ENCODE measurements at regions not wholly inside any gene's neighbourhood (a gene's known extent, or its start where the extent isn't known, plus 50 kb on each side); places are given as distances from the start of the nearest gene placed in this dataset.

DNA sequence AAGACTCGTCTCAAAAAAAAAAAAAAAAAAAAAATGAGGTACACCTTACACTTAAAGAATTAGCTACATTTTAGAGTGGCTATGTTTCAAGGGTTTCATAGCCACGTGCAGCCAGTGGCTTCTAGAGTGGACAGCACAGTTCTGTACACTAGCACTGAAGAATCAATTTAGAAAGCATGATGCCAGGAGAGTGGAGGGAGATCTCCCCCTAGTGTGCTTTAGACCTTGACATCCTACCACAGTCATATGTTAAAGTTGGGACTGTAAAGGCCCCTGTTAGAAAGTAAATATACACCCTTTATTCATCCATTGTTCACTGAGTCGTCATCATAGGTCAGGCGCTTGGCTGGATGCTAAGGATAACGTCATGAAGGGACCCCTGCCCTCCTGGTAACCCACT is 179.4 kb downstream of the QDPR start:
- Histone ChIP-seq H3K4me3 (no peak overlapping the region), H3K4me2 (no peak overlapping the region), H3K27ac (no peak overlapping the region), H3K4me1 (replicated peaks; ENCODE audit: insufficient read depth) (peaks cover 22% of the 10 kb centered on the region), H3K79me2 (ENCODE audit: low read depth) (no peaks in the 10 kb centered on the region), H3F3A (ENCODE audit: insufficient read depth, low read depth) (peaks cover 2% of the 10 kb centered on the region; the same call in 1 of the 2 replicates), H2AFZ (no peak overlapping the region), H3K9me3 (ENCODE audit: insufficient read depth, low read depth) (no peaks in the 10 kb centered on the region), H4K20me1 (ENCODE audit: insufficient read depth) (no peaks in the 10 kb centered on the region), H3K36me3 (ENCODE audit: low read depth) (no peaks in the 10 kb centered on the region), H3K27me3 (ENCODE audit: insufficient read depth, low read depth) (no peaks in the 10 kb centered on the region), H3K9me2 (ENCODE audit: insufficient read depth) (no peaks in the 10 kb centered on the region)
- CTCF ChIA-PET, result no interaction called here
- POLR2A ChIA-PET (ENCODE audit: unreplicated experiment), result no interaction called here
- DNase-seq, result no peak
- no peak for TF ChIP-seq CTCF (conservative IDR thresholded peaks at IDR 0.05)
- no peak for TF ChIP-seq EZH2 (IDR thresholded peaks at IDR 0.05; ENCODE audit: low read depth)
- no TSS peak for BruUV-seq (replicated peaks)
- intact Hi-C loops (cut with micrococcal nuclease; ENCODE audit: unreplicated experiment), result no loop called here

DNA sequence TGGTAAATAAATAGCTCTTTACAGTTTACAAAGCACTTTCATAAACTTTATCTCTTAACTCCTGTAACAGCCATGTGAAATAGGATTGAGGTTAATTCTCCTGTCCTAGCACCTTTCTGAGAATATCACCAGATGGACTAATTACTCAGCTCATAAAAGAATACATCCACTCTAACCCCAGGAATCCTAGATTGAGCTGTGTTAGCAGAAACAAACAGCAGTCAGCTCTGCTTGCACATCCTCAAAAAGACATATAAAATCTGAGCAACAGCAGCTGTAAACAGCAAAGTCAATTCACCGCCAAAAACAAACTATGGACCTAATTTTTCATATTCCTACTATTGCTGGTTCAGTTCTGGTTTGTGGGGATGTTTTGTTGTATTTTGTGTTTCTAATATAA is 182.8 kb downstream of the QDPR start:
- H3K4me1 ChIP-seq (replicated peaks; ENCODE audit: insufficient read depth), result peaks cover 8% of the 10 kb centered on the region
- H3K9me2 ChIP-seq (ENCODE audit: insufficient read depth), result no peaks in the 10 kb centered on the region
- BruUV-seq (replicated peaks), result no TSS peak
- H3K4me2 ChIP-seq, result no peak overlapping the region
- ChIA-PET POLR2A (ENCODE audit: unreplicated experiment) (no interaction called here), CTCF (no interaction called here)
- no peak overlapping the region for H3K4me3 ChIP-seq
- H3K27me3 ChIP-seq (ENCODE audit: insufficient read depth, low read depth), result no peaks in the 10 kb centered on the region
- H3K36me3 ChIP-seq (ENCODE audit: low read depth), result no peaks in the 10 kb centered on the region
- no peaks in the 10 kb centered on the region for H3K79me2 ChIP-seq (ENCODE audit: low read depth)
- no peaks in the 10 kb centered on the region for H3K9me3 ChIP-seq (ENCODE audit: insufficient read depth, low read depth)
- H3K27ac ChIP-seq, result no peak overlapping the region
- H2AFZ ChIP-seq, result no peak overlapping the region
- no peak for TF ChIP-seq CTCF (conservative IDR thresholded peaks at IDR 0.05)
- TF ChIP-seq EZH2 (IDR thresholded peaks at IDR 0.05; ENCODE audit: low read depth), result no peak
- DNase-seq, result no peak
- H3F3A ChIP-seq (ENCODE audit: insufficient read depth, low read depth), result peaks cover 2% of the 10 kb centered on the region; the same call in 1 of the 2 replicates
- intact Hi-C loops (cut with micrococcal nuclease; ENCODE audit: unreplicated experiment), result no loop called here
- H4K20me1 ChIP-seq (ENCODE audit: insufficient read depth), result no peaks in the 10 kb centered on the region

GRCh38 chr4:17328141-17328815 is 183.6 kb downstream of the QDPR start:
- no peaks in the 10 kb centered on the region for H3K27me3 ChIP-seq (ENCODE audit: insufficient read depth, low read depth)
- intact Hi-C loops (cut with micrococcal nuclease; ENCODE audit: unreplicated experiment), result no loop called here

More at GRCh38 chr4:17328141-17328815, 183.6 kb downstream of the QDPR start:
- Histone ChIP-seq H3K9me2 (ENCODE audit: insufficient read depth) (no peaks in the 10 kb centered on the region), H3K4me1 (replicated peaks; ENCODE audit: insufficient read depth) (peaks cover 8% of the 10 kb centered on the region), H3K79me2 (ENCODE audit: low read depth) (no peaks in the 10 kb centered on the region), H2AFZ (no peak overlapping the region), H3F3A (ENCODE audit: insufficient read depth, low read depth) (peaks cover 2% of the 10 kb centered on the region; the same call in 1 of the 2 replicates), H3K4me3 (no peak overlapping the region), H3K9me3 (ENCODE audit: insufficient read depth, low read depth) (no peaks in the 10 kb centered on the region), H3K36me3 (ENCODE audit: low read depth) (no peaks in the 10 kb centered on the region), H3K27ac (no peak overlapping the region), H4K20me1 (ENCODE audit: insufficient read depth) (no peaks in the 10 kb centered on the region), H3K4me2 (no peak overlapping the region)
- no TSS peak for BruUV-seq (replicated peaks)
- POLR2A ChIA-PET (ENCODE audit: unreplicated experiment), result interaction anchor here (0.7 kb wide), 1 partner anchor 16 kb away, joined by 6 read pairs; no protein-coding TSS in a partner anchor
- no peak for TF ChIP-seq CTCF (conservative IDR thresholded peaks at IDR 0.05)
- no peak for TF ChIP-seq EZH2 (IDR thresholded peaks at IDR 0.05; ENCODE audit: low read depth)
- CTCF ChIA-PET, result no interaction called here
- DNase-seq, result no peak
